Mucosa of stomach (tissue), 1 donor: ENCODE measurements at regions not wholly inside any gene's neighbourhood (a gene's known extent, or its start where the extent isn't known, plus 50 kb on each side); places are given as distances from the start of the nearest gene placed in this dataset.
"Not testable (repeated sequence)": the region's sequence is repeated elsewhere in the genome, so short reads cannot be mapped to it uniquely, and the experiment has no call there.

Source experiments
- H3K27me3 ChIP-seq: one replicate; pipeline ENCODE4 v1.7.0; 2013; ENCODE audit warnings: mild to moderate bottlenecking, low read length; ENCODE audit not compliant: control insufficient read depth, insufficient read depth
- H3K36me3 ChIP-seq: one replicate; pipeline ENCODE4 v1.7.0; 2013; ENCODE audit warnings: low read length; ENCODE audit not compliant: control insufficient read depth, insufficient read depth
- H3K4me1 ChIP-seq: one replicate; pipeline ENCODE4 v1.7.0; 2013; ENCODE audit warnings: mild to moderate bottlenecking, low read length; ENCODE audit not compliant: control insufficient read depth, insufficient read depth
- H3K4me3 ChIP-seq: one replicate; pipeline ENCODE4 v1.7.0; 2013; ENCODE audit warnings: low read length
- H3K9ac ChIP-seq: one replicate; pipeline ENCODE4 v1.7.0; 2013; ENCODE audit warnings: mild to moderate bottlenecking, low read length, moderate library complexity
- H3K9me3 ChIP-seq: one replicate; pipeline ENCODE4 v1.7.0; 2013; ENCODE audit warnings: mild to moderate bottlenecking, low read length, moderate library complexity; ENCODE audit not compliant: control insufficient read depth
- donor health status: Pancreatic carcinoma.

GRCh38 chr14:84894254-84894653 is 635.7 kb upstream of the FLRT2 start:
- no peak overlapping the region for H3K9ac ChIP-seq
- H3K27me3 ChIP-seq, result no peaks in the 10 kb centered on the region
- H3K36me3 ChIP-seq, result no peaks in the 10 kb centered on the region

GRCh38 chr14:84922370-84922769 is 607.6 kb upstream of the FLRT2 start:
- Histone ChIP-seq H3K9me3 (no peaks in the 10 kb centered on the region), H3K36me3 (no peaks in the 10 kb centered on the region), H3K9ac (no peak overlapping the region), H3K4me3 (no peak overlapping the region), H3K27me3 (no peaks in the 10 kb centered on the region), H3K4me1 (no peaks in the 10 kb centered on the region)

More at GRCh38 chr14:84894254-84894653, 635.7 kb upstream of the FLRT2 start:
- H3K4me1 ChIP-seq, result no peaks in the 10 kb centered on the region
- H3K4me3 ChIP-seq, result no peak overlapping the region
- H3K9me3 ChIP-seq, result no peaks in the 10 kb centered on the region

- H3K9ac ChIP-seq, result no peak overlapping the region
These were observed 603.3 kb upstream of the FLRT2 start for GRCh38 chr14:84926656-84927055.

GRCh38 chr14:84927096-84927827 is 602.7 kb upstream of the FLRT2 start:
- H3K27me3 ChIP-seq, result no peaks in the 10 kb centered on the region
- no peak overlapping the region for H3K9ac ChIP-seq
- H3K4me3 ChIP-seq, result no peak overlapping the region
- H3K9me3 ChIP-seq, result no peaks in the 10 kb centered on the region
- no peaks in the 10 kb centered on the region for H3K4me1 ChIP-seq
- H3K36me3 ChIP-seq, result no peaks in the 10 kb centered on the region

More at GRCh38 chr14:84926656-84927055, 603.3 kb upstream of the FLRT2 start:
- H3K4me1 ChIP-seq, result no peaks in the 10 kb centered on the region
- H3K9me3 ChIP-seq, result no peaks in the 10 kb centered on the region
- no peak overlapping the region for H3K4me3 ChIP-seq
- H3K36me3 ChIP-seq, result no peaks in the 10 kb centered on the region
- no peaks in the 10 kb centered on the region for H3K27me3 ChIP-seq

- Histone ChIP-seq H3K9me3 (no peaks in the 10 kb centered on the region), H3K36me3 (no peaks in the 10 kb centered on the region), H3K4me3 (no peak overlapping the region), H3K4me1 (no peaks in the 10 kb centered on the region), H3K27me3 (no peaks in the 10 kb centered on the region), H3K9ac (no peak overlapping the region)
These were observed 600.9 kb upstream of the FLRT2 start for GRCh38 chr14:84929086-84929485.

GRCh38 chr14:84929834-84930233 is 600.1 kb upstream of the FLRT2 start:
- Histone ChIP-seq H3K4me3 (no peak overlapping the region), H3K4me1 (no peaks in the 10 kb centered on the region), H3K27me3 (no peaks in the 10 kb centered on the region), H3K9me3 (no peaks in the 10 kb centered on the region), H3K9ac (no peak overlapping the region), H3K36me3 (no peaks in the 10 kb centered on the region)

GRCh38 chr14:84937016-84937415 is 592.9 kb upstream of the FLRT2 start:
- Histone ChIP-seq H3K9me3 (no peaks in the 10 kb centered on the region), H3K4me3 (no peak overlapping the region), H3K9ac (no peak overlapping the region), H3K36me3 (no peaks in the 10 kb centered on the region), H3K27me3 (no peaks in the 10 kb centered on the region), H3K4me1 (no peaks in the 10 kb centered on the region)

GRCh38 chr14:84937449-84937848 is 592.5 kb upstream of the FLRT2 start:
- H3K9ac ChIP-seq, result no peak overlapping the region
- H3K27me3 ChIP-seq, result no peaks in the 10 kb centered on the region
- H3K4me1 ChIP-seq, result no peaks in the 10 kb centered on the region
- no peaks in the 10 kb centered on the region for H3K9me3 ChIP-seq
- no peak overlapping the region for H3K4me3 ChIP-seq
- H3K36me3 ChIP-seq, result no peaks in the 10 kb centered on the region

GRCh38 chr14:84944901-84945300 is 585.0 kb upstream of the FLRT2 start:
- H3K4me1 ChIP-seq, H3K9ac ChIP-seq, H3K9me3 ChIP-seq, H3K27me3 ChIP-seq, H3K4me3 ChIP-seq, H3K36me3 ChIP-seq: not testable (repeated sequence)

- no peak overlapping the region for H3K9ac ChIP-seq
- H3K27me3 ChIP-seq, result no peaks in the 10 kb centered on the region
- no peak overlapping the region for H3K4me3 ChIP-seq
- no peaks in the 10 kb centered on the region for H3K9me3 ChIP-seq
- H3K4me1 ChIP-seq, result no peaks in the 10 kb centered on the region
- no peaks in the 10 kb centered on the region for H3K36me3 ChIP-seq
These were observed 570.0 kb upstream of the FLRT2 start for GRCh38 chr14:84959851-84960520.

- Histone ChIP-seq H3K27me3 (no peaks in the 10 kb centered on the region), H3K4me1 (no peaks in the 10 kb centered on the region), H3K9me3 (no peaks in the 10 kb centered on the region), H3K36me3 (no peaks in the 10 kb centered on the region), H3K9ac (no peak overlapping the region), H3K4me3 (no peak overlapping the region)
These were observed 568.3 kb upstream of the FLRT2 start for GRCh38 chr14:84961637-84962036.

GRCh38 chr14:84963518-84963917 is 566.4 kb upstream of the FLRT2 start:
- Histone ChIP-seq H3K9ac (no peak overlapping the region), H3K36me3 (no peaks in the 10 kb centered on the region), H3K4me1 (no peaks in the 10 kb centered on the region), H3K4me3 (no peak overlapping the region), H3K27me3 (no peaks in the 10 kb centered on the region), H3K9me3 (no peaks in the 10 kb centered on the region)
